GM23248 (cell line): ENCODE measurements at regions not wholly inside any gene's neighbourhood (a gene's known extent, or its start where the extent isn't known, plus 50 kb on each side); places are given as distances from the start of the nearest gene placed in this dataset.
"Not testable (repeated sequence)": the region's sequence is repeated elsewhere in the genome, so short reads cannot be mapped to it uniquely, and the experiment has no call there.

ENCODE experiments used
- EZH2 ChIP-seq: fragments of 200-600 bp; sonication (generic); IDR thresholded peaks from 2 replicates; pipeline ENCODE4 v1.6.1; 2018; ENCODE audit warnings: antibody characterized with exemption, mild to moderate bottlenecking; ENCODE audit not compliant: insufficient read depth, poor library complexity, severe bottlenecking
- EZH2phosphoT487 ChIP-seq: fragments of 200-600 bp; sonication (generic); IDR thresholded peaks from 2 replicates; pipeline ENCODE4 v1.6.1; 2018; ENCODE audit warnings: antibody characterized with exemption, moderate library complexity, mild to moderate bottlenecking, low read depth; ENCODE audit not compliant: insufficient read depth

GRCh38 chr10:38449618-38450017 is 355.5 kb downstream of the ZNF37A start:
- not testable (repeated sequence) for TF ChIP-seq EZH2, EZH2phosphoT487
